Psoas muscle (tissue), 7 donors: ENCODE measurements at regions not wholly inside any gene's neighbourhood (a gene's known extent, or its start where the extent isn't known, plus 50 kb on each side); places are given as distances from the start of the nearest gene placed in this dataset.

ENCODE experiments used
- ATAC-seq, 4 donors: fragments of 200-7000 bp; cut with Tn5 transposase; one replicate each; pipeline ENCODE4 v1.9.1; 2020; ENCODE audit warnings: moderate library complexity in 3 of 4, mild to moderate bottlenecking in 2 of 4
- DNase-seq, 2 donors: peaks; one replicate each; pipeline ENCODE4 v3.0.0-alpha.2; 2020
- H3K27ac ChIP-seq: fragments of 200-600 bp; one replicate; pipeline ENCODE4 v1.8.0; 2022
- H3K27me3 ChIP-seq, 3 donors: fragments of 200-600 bp in 1 of 3; one replicate each; pipeline versions ENCODE4 v1.6.1 to v1.8.0; 2013 to 2022; ENCODE audit warnings: low read length in 2 of 3, mild to moderate bottlenecking in 2 of 3, moderate library complexity in 1 of 3; ENCODE audit not compliant: insufficient read depth in 3 of 3
- H3K36me3 ChIP-seq, 2 donors: fragments of 200-600 bp in 1 of 2; one replicate each; pipeline versions ENCODE4 v1.6.1 to v1.8.0; 2013 to 2022; ENCODE audit warnings: low read depth in 1 of 2, mild to moderate bottlenecking in 1 of 2, moderate library complexity in 1 of 2; ENCODE audit not compliant: insufficient read depth in 1 of 2
- H3K4me1 ChIP-seq: fragments of 200-600 bp; one replicate; pipeline ENCODE4 v1.8.0; 2022
- H3K4me3 ChIP-seq: fragments of 200-600 bp; one replicate; pipeline ENCODE4 v1.8.0; 2022; ENCODE audit warnings: mild to moderate bottlenecking
- H3K9me3 ChIP-seq: fragments of 200-600 bp; one replicate; pipeline ENCODE4 v1.8.0; 2022
- CTCF ChIP-seq: fragments of 200-600 bp; IDR thresholded peaks from one replicate; pipeline ENCODE4 v1.8.0; 2022; ENCODE audit warnings: antibody characterized with exemption
- WGBS, 3 donors: extraction: QIAGEN DNeasy Blood & Tissue Kit; methylation state at CpG; one replicate each; pipeline versions ENCODE4 v1.1.6 to v1.1.7; 2013; 5-methylcytosine and 5-hydroxymethylcytosine counted together
- intact Hi-C, 2 donors: fragments of 100-400 bp; cut with DNase I; formaldehyde crosslinking; loops; one replicate each; pipeline versions ENCODE4 v1.11.0 to v1.14.2; 2022
- donor health status: healthy with polysubstance abuse.
- donor health status: DM: no; HTN: no; CAD: no; lungs with moderate emphysema.
- donor health status: Bipolar disorder and iron deficiency.
- donor health status: healthy.
- donor health status: DM: yes; HTN: yes; CAD: no.
- donor health status: DM: no; HTN: no; CAD: no.
- donor health status: DM: yes; HTN: yes; CAD: no.

- no peaks in the 10 kb centered on the region for H3K9me3 ChIP-seq
- no peak overlapping the region for H3K4me3 ChIP-seq
- TF ChIP-seq CTCF: no peak
- DNase-seq (no peak), ATAC-seq (no peak)
- no peaks in the 10 kb centered on the region for H3K36me3 ChIP-seq
- no peaks in the 10 kb centered on the region for H3K27me3 ChIP-seq
- 88 to 92% (median 89%) methylated on average over 3 of the region's 3 CpGs for WGBS, 3 donors
- no peak overlapping the region for H3K27ac ChIP-seq
- intact Hi-C loops: no loop called here
- no peaks in the 10 kb centered on the region for H3K4me1 ChIP-seq
Measured at GRCh38 chr3:168705412-168705811, 609.7 kb upstream of the GOLIM4 start.

GRCh38 chr3:168696051-168696450, 600.3 kb upstream of the GOLIM4 start:
- Histone ChIP-seq H3K4me3 (no peak overlapping the region), H3K27ac (no peak overlapping the region), H3K36me3 (no peaks in the 10 kb centered on the region), H3K27me3 (no peaks in the 10 kb centered on the region), H3K9me3 (no peaks in the 10 kb centered on the region), H3K4me1 (no peaks in the 10 kb centered on the region)
- no peak for TF ChIP-seq CTCF
- DNase-seq (no peak), ATAC-seq (no peak)
- intact Hi-C loops: no loop called here
- 79 to 84% (median 83%) methylated on average over 3 of the region's 3 CpGs for WGBS, 3 donors

GRCh38 chr3:168693870-168694269, 598.1 kb upstream of the GOLIM4 start:
- no peaks in the 10 kb centered on the region for H3K4me1 ChIP-seq
- 42 to 47% (median 43%) methylated on average over 3 of the region's 3 CpGs for WGBS, 3 donors
- no peak for TF ChIP-seq CTCF
- H3K27ac ChIP-seq: no peak overlapping the region
- intact Hi-C loops: no loop called here
- H3K27me3 ChIP-seq: no peaks in the 10 kb centered on the region
- no peak overlapping the region for H3K4me3 ChIP-seq
- H3K9me3 ChIP-seq: no peaks in the 10 kb centered on the region
- H3K36me3 ChIP-seq: no peaks in the 10 kb centered on the region
- DNase-seq (no peak), ATAC-seq (no peak)

- Histone ChIP-seq H3K9me3 (no peaks in the 10 kb centered on the region), H3K4me3 (no peak overlapping the region), H3K4me1 (no peaks in the 10 kb centered on the region), H3K27ac (no peak overlapping the region), H3K27me3 (no peaks in the 10 kb centered on the region), H3K36me3 (no peaks in the 10 kb centered on the region)
- DNase-seq: no peak
- WGBS, 3 donors: 67 to 74% (median 69%) methylated on average over 5 of the region's 5 CpGs
- no peak for ATAC-seq
- intact Hi-C loops: no loop called here
- no peak for TF ChIP-seq CTCF
Measured at GRCh38 chr3:168688267-168688666, 592.5 kb upstream of the GOLIM4 start.

- no peak overlapping the region for H3K4me3 ChIP-seq
- no peak for DNase-seq
Measured at GRCh38 chr3:168684519-168684918, 588.8 kb upstream of the GOLIM4 start.

More at GRCh38 chr3:168684519-168684918, 588.8 kb upstream of the GOLIM4 start:
- H3K27ac ChIP-seq: no peak overlapping the region
- H3K27me3 ChIP-seq: no peaks in the 10 kb centered on the region
- H3K4me1 ChIP-seq: no peaks in the 10 kb centered on the region
- 80 to 84% (median 81%) methylated on average over 6 of the region's 6 CpGs for WGBS, 3 donors
- TF ChIP-seq CTCF: no peak
- ATAC-seq: no peak
- intact Hi-C loops: no loop called here
- no peaks in the 10 kb centered on the region for H3K36me3 ChIP-seq
- H3K9me3 ChIP-seq: no peaks in the 10 kb centered on the region
